ENCODE measurements at regions not wholly inside any gene's neighbourhood (a gene's known extent, or its start where the extent isn't known, plus 50 kb on each side); places are given as distances from the start of the nearest gene placed in this dataset.
A peak's percentile ranks its signal among the peaks of the same experiment; 100 is the strongest.

DNA sequence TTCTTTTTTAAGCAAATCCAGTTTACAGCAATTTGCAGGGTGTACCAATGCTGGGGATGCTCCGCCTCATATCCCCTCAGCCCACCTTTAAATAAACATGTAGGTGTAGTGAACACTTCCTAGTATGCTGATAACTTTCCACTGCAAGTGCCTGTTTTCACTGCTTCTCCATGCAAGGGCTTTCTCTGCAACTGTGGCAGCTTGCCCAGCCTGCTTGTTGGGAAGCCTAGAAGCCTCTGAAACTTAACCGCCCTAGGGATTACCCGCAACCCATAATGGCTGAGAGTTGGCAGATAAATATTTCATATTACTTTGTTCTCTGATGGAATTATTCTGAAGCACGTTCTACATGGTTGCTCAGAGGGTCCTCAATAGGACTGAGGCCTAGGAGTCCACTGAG, 253.7 kb upstream of the DDX53 start:
- Histone ChIP-seq H3K9ac (ENCODE audit: low read depth in 2 of 2, low read length in 2 of 2) (no peak overlapping the region), H3K4me1 (no peaks in the 10 kb centered on the region), H3K9me3 (no peaks in the 10 kb centered on the region), H3K4me3 (no peak overlapping the region), H3K27ac (no peak overlapping the region), H3K36me3 (no peaks in the 10 kb centered on the region), H3K27me3 (no peaks in the 10 kb centered on the region)
- TF ChIP-seq, protein P1, sequence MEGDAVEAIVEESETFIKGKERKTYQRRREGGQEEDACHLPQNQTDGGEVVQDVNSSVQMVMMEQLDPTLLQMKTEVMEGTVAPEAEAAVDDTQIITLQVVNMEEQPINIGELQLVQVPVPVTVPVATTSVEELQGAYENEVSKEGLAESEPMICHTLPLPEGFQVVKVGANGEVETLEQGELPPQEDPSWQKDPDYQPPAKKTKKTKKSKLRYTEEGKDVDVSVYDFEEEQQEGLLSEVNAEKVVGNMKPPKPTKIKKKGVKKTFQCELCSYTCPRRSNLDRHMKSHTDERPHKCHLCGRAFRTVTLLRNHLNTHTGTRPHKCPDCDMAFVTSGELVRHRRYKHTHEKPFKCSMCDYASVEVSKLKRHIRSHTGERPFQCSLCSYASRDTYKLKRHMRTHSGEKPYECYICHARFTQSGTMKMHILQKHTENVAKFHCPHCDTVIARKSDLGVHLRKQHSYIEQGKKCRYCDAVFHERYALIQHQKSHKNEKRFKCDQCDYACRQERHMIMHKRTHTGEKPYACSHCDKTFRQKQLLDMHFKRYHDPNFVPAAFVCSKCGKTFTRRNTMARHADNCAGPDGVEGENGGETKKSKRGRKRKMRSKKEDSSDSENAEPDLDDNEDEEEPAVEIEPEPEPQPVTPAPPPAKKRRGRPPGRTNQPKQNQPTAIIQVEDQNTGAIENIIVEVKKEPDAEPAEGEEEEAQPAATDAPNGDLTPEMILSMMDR (IDR thresholded peaks at IDR 0.05): no peak
- intact Hi-C loops (cut with DNase I): loop anchor here (10.0 kb wide), 1 partner anchor 611 kb away; no protein-coding TSS in a partner anchor
- no peak for DNase-seq

DNA sequence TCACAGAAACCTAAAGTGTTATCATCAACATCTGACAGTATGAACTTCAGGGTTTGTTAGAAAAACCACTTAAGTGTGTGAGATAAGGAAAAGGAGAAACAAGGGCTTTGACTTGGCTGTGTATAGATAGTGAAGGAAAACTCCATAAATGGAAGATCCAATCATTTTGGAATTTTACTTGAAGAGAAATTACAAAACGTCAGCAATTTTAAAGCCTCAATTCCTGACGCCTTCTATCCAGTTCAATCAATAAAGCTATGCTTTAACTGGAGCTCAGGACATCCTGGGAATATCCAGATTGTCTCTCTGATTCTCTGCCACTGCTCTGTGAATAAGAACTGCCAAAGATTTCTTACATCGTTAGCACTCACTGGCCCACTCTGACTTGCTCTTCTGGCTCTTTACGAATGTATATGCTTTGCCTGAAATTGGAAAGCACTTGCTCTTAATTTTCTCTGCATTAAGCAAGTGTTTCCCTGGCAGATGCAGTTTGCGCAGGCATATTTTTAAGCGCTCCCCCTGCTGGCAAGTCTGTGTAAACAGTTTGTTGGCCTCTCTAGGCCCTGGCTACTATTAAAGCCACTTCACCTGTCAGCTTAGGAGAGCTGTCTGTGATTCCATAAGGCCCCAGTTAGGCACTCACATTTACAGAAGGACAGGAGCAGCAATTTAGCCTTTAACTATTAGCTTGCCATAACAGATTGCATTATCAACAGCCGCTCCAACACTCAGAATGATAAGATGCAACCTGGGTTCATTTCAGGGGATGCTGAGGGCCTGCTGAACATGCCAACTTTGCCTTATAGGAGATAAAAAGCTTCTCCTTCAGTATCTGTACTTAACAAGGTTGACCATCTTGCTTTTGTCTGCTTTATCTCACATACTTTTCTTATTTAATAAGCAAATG, 251.4 kb upstream of the DDX53 start:
- no peak overlapping the region for H3K9ac ChIP-seq (ENCODE audit: low read depth in 2 of 2, low read length in 2 of 2)
- no peak overlapping the region for H3K4me3 ChIP-seq
- no peaks in the 10 kb centered on the region for H3K36me3 ChIP-seq
- TF ChIP-seq, protein P1 (IDR thresholded peaks at IDR 0.05): peak; percentile 54
- H3K9me3 ChIP-seq: no peaks in the 10 kb centered on the region
- intact Hi-C loops (cut with DNase I): loop anchor here (10.0 kb wide), 1 partner anchor 614 kb away; no protein-coding TSS in a partner anchor
- DNase-seq: peak; percentile 36
- H3K27ac ChIP-seq: no peak overlapping the region
- no peaks in the 10 kb centered on the region for H3K4me1 ChIP-seq
- H3K27me3 ChIP-seq: no peaks in the 10 kb centered on the region

DNA sequence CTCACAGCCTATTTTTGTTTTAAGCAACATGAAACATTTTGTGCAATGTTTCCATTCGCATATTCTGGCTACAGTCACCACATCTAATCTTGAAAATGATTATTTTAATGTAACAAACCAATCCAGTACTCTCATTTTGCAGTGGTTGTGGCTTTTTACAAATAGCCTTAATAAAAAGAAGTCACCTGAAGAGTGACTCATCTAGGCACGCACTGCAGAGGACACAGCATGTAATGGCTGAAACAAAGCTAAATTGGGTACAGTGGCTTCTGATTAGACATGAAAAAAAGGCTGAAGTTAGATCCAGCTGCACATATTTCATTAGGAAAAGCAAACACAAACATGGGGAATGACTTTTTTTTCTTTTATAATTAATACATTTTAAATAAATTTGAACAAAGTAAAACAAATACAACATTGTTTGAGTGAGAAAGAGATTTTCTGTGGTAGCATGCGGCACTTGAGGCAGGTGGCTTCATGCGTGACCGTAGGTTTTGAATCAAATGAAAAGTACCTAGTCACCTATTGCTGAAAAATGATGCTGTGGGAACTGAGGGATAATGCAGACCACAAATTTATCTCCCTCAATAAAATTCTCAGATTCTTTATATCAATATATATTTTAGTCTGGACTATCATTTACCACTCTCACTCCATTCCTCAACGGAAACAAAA, 240.8 kb upstream of the DDX53 start:
- TF ChIP-seq, protein P1 (IDR thresholded peaks at IDR 0.05): no peak
- DNase-seq: no peak
- intact Hi-C loops (cut with DNase I): no loop called here
- no peak overlapping the region for H3K4me3 ChIP-seq
- H3K27me3 ChIP-seq: no peaks in the 10 kb centered on the region
- H3K36me3 ChIP-seq: no peaks in the 10 kb centered on the region
- no peaks in the 10 kb centered on the region for H3K4me1 ChIP-seq
- H3K9ac ChIP-seq (ENCODE audit: low read depth in 2 of 2, low read length in 2 of 2): no peak overlapping the region
- no peak overlapping the region for H3K27ac ChIP-seq
- no peaks in the 10 kb centered on the region for H3K9me3 ChIP-seq

DNA sequence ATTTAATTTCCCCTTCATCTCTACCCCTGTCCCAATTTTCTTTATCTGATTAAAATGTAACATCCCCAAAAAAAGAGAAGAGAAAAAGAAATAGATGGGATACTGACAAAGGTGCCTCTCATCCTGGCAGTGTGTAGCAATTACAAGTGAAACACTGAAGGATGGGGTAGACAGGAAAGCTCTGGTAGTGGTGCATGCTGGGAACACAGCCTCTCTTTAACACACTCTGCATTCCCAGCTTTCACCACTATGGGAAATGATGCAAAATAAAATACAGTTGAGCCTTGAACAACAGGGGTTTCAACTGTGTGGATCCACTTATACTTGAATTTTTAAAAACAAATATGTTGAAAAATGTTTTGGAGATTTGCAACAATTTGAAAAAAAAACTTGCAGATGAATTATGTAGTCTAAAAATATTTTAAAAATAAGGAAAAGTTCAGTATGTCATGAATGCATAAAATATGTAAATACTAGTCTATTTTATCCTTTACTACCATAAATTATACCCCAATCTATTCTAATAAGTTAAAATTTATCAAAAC, 239.2 kb upstream of the DDX53 start:
- no peaks in the 10 kb centered on the region for H3K4me1 ChIP-seq

DNA sequence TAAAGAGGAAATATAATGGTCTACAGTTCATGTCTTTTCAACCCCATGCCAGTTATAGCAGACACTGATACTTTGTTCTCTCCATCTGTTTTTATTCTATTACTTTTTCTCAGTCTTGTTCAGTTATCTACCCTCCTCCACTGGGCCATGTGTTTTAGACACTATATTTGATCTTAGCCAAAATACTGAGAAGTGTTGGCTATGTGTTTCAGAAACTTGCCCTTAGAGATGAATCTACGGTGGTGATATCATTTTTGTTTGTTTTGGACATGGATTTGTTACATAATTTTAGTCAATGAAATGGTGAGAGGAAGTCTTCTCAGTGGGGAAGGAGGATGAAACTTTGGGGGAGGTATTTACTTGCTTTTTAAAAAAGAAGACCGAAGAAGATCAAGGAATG, 211.5 kb upstream of the DDX53 start:
- H3K4me3 ChIP-seq: no peak overlapping the region
- no peaks in the 10 kb centered on the region for H3K9me3 ChIP-seq
- no peak overlapping the region for H3K27ac ChIP-seq
- DNase-seq: no peak
- no peaks in the 10 kb centered on the region for H3K4me1 ChIP-seq
- no peaks in the 10 kb centered on the region for H3K36me3 ChIP-seq
- TF ChIP-seq, protein P1 (IDR thresholded peaks at IDR 0.05): no peak
- no peak overlapping the region for H3K9ac ChIP-seq (ENCODE audit: low read depth in 2 of 2, low read length in 2 of 2)
- no peaks in the 10 kb centered on the region for H3K27me3 ChIP-seq
- intact Hi-C loops (cut with DNase I): no loop called here

More for the DNA sequence above, 239.2 kb upstream of the DDX53 start:
- Histone ChIP-seq H3K27me3 (no peaks in the 10 kb centered on the region), H3K9ac (ENCODE audit: low read depth in 2 of 2, low read length in 2 of 2) (no peak overlapping the region), H3K36me3 (no peaks in the 10 kb centered on the region), H3K4me3 (no peak overlapping the region), H3K27ac (no peak overlapping the region), H3K9me3 (no peaks in the 10 kb centered on the region)
- intact Hi-C loops (cut with DNase I): no loop called here
- TF ChIP-seq, protein P1 (IDR thresholded peaks at IDR 0.05): no peak
- DNase-seq: no peak

Measured in colonic mucosa (tissue), 4 donors.